ENCODE measurements at regions not wholly inside any gene's neighbourhood (a gene's known extent, or its start where the extent isn't known, plus 50 kb on each side); places are given as distances from the start of the nearest gene placed in this dataset.
"Not testable (repeated sequence)": the region's sequence is repeated elsewhere in the genome, so short reads cannot be mapped to it uniquely, and the experiment has no call there.

- intact Hi-C loops (cut with micrococcal nuclease), result no loop called here
Observed at GRCh38 chr2:41267929-41268659, 779.7 kb upstream of the PKDCC start.

- intact Hi-C loops (cut with micrococcal nuclease), result no loop called here
Observed at GRCh38 chr2:41283079-41283775, 764.6 kb upstream of the PKDCC start.

- intact Hi-C loops (cut with micrococcal nuclease), result no loop called here
Observed at GRCh38 chr2:41293491-41293890, 754.3 kb upstream of the PKDCC start.

GRCh38 chr2:41294331-41294730, 753.5 kb upstream of the PKDCC start:
- intact Hi-C loops (cut with micrococcal nuclease), result no loop called here

GRCh38 chr2:41313082-41313481, 734.7 kb upstream of the PKDCC start:
- intact Hi-C loops (cut with micrococcal nuclease), result no loop called here

- intact Hi-C loops (cut with micrococcal nuclease), result no loop called here
Observed at GRCh38 chr2:41314511-41315070, 733.2 kb upstream of the PKDCC start.

- intact Hi-C loops (cut with micrococcal nuclease), result no loop called here
Observed at GRCh38 chr2:41319437-41319836, 728.4 kb upstream of the PKDCC start.

- intact Hi-C loops (cut with micrococcal nuclease), result no loop called here
Observed at GRCh38 chr2:41320491-41320890, 727.3 kb upstream of the PKDCC start.

- intact Hi-C loops (cut with micrococcal nuclease), result no loop called here
Observed at GRCh38 chr2:41321351-41321750, 726.5 kb upstream of the PKDCC start.

GRCh38 chr2:41326851-41327250, 721.0 kb upstream of the PKDCC start:
- intact Hi-C loops (cut with micrococcal nuclease), result no loop called here

- intact Hi-C loops (cut with micrococcal nuclease), result no loop called here
Observed at GRCh38 chr2:41329040-41329439, 718.8 kb upstream of the PKDCC start.

GRCh38 chr2:41334159-41334558, 713.7 kb upstream of the PKDCC start:
- intact Hi-C loops (cut with micrococcal nuclease), result no loop called here

GRCh38 chr2:41335573-41335972, 712.2 kb upstream of the PKDCC start:
- intact Hi-C loops (cut with micrococcal nuclease), result not testable (repeated sequence)

GRCh38 chr2:41337956-41338355, 709.9 kb upstream of the PKDCC start:
- intact Hi-C loops (cut with micrococcal nuclease), result no loop called here

GRCh38 chr2:41344529-41344928, 703.3 kb upstream of the PKDCC start:
- intact Hi-C loops (cut with micrococcal nuclease), result no loop called here

GRCh38 chr2:41353060-41353459, 694.8 kb upstream of the PKDCC start:
- intact Hi-C loops (cut with micrococcal nuclease), result no loop called here

GRCh38 chr2:41355794-41356193, 692.0 kb upstream of the PKDCC start:
- intact Hi-C loops (cut with micrococcal nuclease), result no loop called here

GRCh38 chr2:41364842-41365241, 683.0 kb upstream of the PKDCC start:
- intact Hi-C loops (cut with micrococcal nuclease), result no loop called here

- intact Hi-C loops (cut with micrococcal nuclease), result no loop called here
Observed at GRCh38 chr2:41375901-41376300, 671.9 kb upstream of the PKDCC start.

- intact Hi-C loops (cut with micrococcal nuclease), result no loop called here
Observed at GRCh38 chr2:41377837-41378236, 670.0 kb upstream of the PKDCC start.

- intact Hi-C loops (cut with micrococcal nuclease), result no loop called here
Observed at GRCh38 chr2:41378420-41378819, 669.4 kb upstream of the PKDCC start.

- intact Hi-C loops (cut with micrococcal nuclease), result no loop called here
Observed at GRCh38 chr2:41379496-41380221, 668.2 kb upstream of the PKDCC start.
